Gastroesophageal sphincter (tissue), 4 donors: ENCODE measurements at regions not wholly inside any gene's neighbourhood (a gene's known extent, or its start where the extent isn't known, plus 50 kb on each side); places are given as distances from the start of the nearest gene placed in this dataset.

ENCODE experiments used
- ATAC-seq: fragments of 150-250 bp; one replicate; pipeline ENCODE4 v1.9.1; 2016; ENCODE audit warnings: mild to moderate bottlenecking, moderate library complexity
- H3K27ac ChIP-seq, 4 donors: fragments of 200-600 bp; sonication (generic) in 3 of 4; 1 replicate in 3 of 4; 2 replicates in 1 of 4; pipeline ENCODE4 v1.5.1; 2016 to 2019
- H3K27me3 ChIP-seq: fragments of 200-600 bp; sonication (generic); one replicate; pipeline ENCODE4 v1.5.1; 2019
- H3K36me3 ChIP-seq, 2 donors: fragments of 200-600 bp; sonication (generic); one replicate each; pipeline ENCODE4 v1.5.1; 2019; ENCODE audit warnings: control low read depth in 1 of 2
- H3K4me1 ChIP-seq, 3 donors: fragments of 200-600 bp; sonication (generic); 1 replicate in 2 of 3; 2 replicates in 1 of 3; pipeline ENCODE4 v1.5.1; 2016 to 2019; ENCODE audit warnings: control low read depth in 2 of 3
- H3K4me3 ChIP-seq, 2 donors: fragments of 200-600 bp; sonication (generic); one replicate each; pipeline ENCODE4 v1.5.1; 2019; ENCODE audit warnings: mild to moderate bottlenecking in 1 of 2, moderate library complexity in 1 of 2
- H3K9me3 ChIP-seq, 3 donors: fragments of 200-600 bp; sonication (generic); one replicate each; pipeline ENCODE4 v1.5.1; 2017 to 2019; ENCODE audit warnings: control low read depth in 2 of 3
- EP300 ChIP-seq: sonication (generic); formaldehyde crosslinking; IDR thresholded peaks from one replicate; pipeline ENCODE4 v1.6.1; 2017; ENCODE audit warnings: antibody characterized with exemption, mild to moderate bottlenecking
- POLR2A ChIP-seq, 2 donors: fragments of 450-650 bp; IDR thresholded peaks; one replicate each; pipeline ENCODE4 v1.6.1; 2017; ENCODE audit warnings: antibody characterized with exemption in 2 of 2, mild to moderate bottlenecking in 2 of 2, moderate library complexity in 1 of 2
- POLR2AphosphoS5 ChIP-seq: sonication (generic); formaldehyde crosslinking; IDR thresholded peaks from one replicate; pipeline ENCODE4 v1.6.1; 2017; ENCODE audit warnings: antibody characterized with exemption
- WGBS, 2 donors: methylation state at CpG; one replicate each; pipeline ENCODE4 v1.1.5; 2018; ENCODE audit warnings: low coverage in 1 of 2; 5-methylcytosine and 5-hydroxymethylcytosine counted together
- TF ChIP-seq, protein P1 (sequence below), 4 experiments: fragments of 200-600 bp in 2 of 4; fragments of 450-650 bp in 2 of 4; sonication (generic) in 1 of 4; IDR thresholded peaks; one replicate each; pipeline ENCODE4 v1.5.1; 2017 to 2019; ENCODE audit warnings: antibody characterized with exemption in 4 of 4, mild to moderate bottlenecking in 2 of 4, moderate library complexity in 2 of 4

- H3K36me3 ChIP-seq = no peaks in the 10 kb centered on the region
- no peak for TF ChIP-seq POLR2A (IDR thresholded peaks at IDR 0.05)
- no peak for TF ChIP-seq POLR2AphosphoS5
- TF ChIP-seq EP300 = no peak
- TF ChIP-seq, protein P1, sequence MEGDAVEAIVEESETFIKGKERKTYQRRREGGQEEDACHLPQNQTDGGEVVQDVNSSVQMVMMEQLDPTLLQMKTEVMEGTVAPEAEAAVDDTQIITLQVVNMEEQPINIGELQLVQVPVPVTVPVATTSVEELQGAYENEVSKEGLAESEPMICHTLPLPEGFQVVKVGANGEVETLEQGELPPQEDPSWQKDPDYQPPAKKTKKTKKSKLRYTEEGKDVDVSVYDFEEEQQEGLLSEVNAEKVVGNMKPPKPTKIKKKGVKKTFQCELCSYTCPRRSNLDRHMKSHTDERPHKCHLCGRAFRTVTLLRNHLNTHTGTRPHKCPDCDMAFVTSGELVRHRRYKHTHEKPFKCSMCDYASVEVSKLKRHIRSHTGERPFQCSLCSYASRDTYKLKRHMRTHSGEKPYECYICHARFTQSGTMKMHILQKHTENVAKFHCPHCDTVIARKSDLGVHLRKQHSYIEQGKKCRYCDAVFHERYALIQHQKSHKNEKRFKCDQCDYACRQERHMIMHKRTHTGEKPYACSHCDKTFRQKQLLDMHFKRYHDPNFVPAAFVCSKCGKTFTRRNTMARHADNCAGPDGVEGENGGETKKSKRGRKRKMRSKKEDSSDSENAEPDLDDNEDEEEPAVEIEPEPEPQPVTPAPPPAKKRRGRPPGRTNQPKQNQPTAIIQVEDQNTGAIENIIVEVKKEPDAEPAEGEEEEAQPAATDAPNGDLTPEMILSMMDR (IDR thresholded peaks at IDR 0.05) = no peak
- H3K27me3 ChIP-seq = no peaks in the 10 kb centered on the region
- no peak overlapping the region for H3K27ac ChIP-seq
- ATAC-seq = no peak
- H3K4me3 ChIP-seq = no peak overlapping the region
- H3K4me1 ChIP-seq = no peaks in the 10 kb centered on the region
- 58 to 70% methylated on average over 2 of the region's 2 CpGs for WGBS, 2 donors
- peaks cover 0 to 13% (median 0%) of the 10 kb centered on the region in 3 donors for H3K9me3 ChIP-seq
These were observed 189.7 kb downstream of the PSAT1 start for GRCh38 chr9:78486661-78487060.

GRCh38 chr9:78490231-78490630, 193.3 kb downstream of the PSAT1 start:
- no peak overlapping the region for H3K4me3 ChIP-seq
- no peaks in the 10 kb centered on the region for H3K36me3 ChIP-seq
- 41 to 75% methylated on average over 2 to 3 of the region's 4 CpGs for WGBS, 2 donors
- H3K27ac ChIP-seq = no peak overlapping the region
- ATAC-seq = no peak
- TF ChIP-seq POLR2AphosphoS5 = no peak
- no peak for TF ChIP-seq EP300
- TF ChIP-seq, protein P1 (IDR thresholded peaks at IDR 0.05) = no peak
- no peak for TF ChIP-seq POLR2A (IDR thresholded peaks at IDR 0.05)
- H3K4me1 ChIP-seq = no peaks in the 10 kb centered on the region
- H3K9me3 ChIP-seq = no peaks in the 10 kb centered on the region
- H3K27me3 ChIP-seq = no peaks in the 10 kb centered on the region

DNA sequence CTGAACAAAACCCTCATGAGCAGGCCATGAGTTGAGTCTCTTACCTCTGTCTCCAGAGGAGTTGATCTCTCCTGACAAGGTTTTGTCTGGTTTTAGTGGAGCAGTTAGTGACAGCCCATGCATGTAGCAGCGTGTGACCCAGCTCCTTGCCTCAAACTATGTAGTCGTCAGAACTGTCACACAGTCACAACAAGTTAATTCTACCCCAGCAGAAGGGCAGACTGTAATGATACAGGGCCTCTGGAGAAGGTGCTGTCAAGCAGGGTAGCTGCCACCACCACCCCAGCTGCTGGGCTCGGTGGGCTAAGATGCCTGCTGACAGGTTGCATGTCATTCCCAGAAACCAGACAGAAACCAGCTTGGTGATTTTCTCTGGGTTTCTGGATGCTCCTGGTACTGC, 194.5 kb downstream of the PSAT1 start:
- H3K27ac ChIP-seq = no peak overlapping the region
- no peaks in the 10 kb centered on the region for H3K27me3 ChIP-seq
- H3K36me3 ChIP-seq = no peaks in the 10 kb centered on the region
- no peaks in the 10 kb centered on the region for H3K4me1 ChIP-seq
- TF ChIP-seq POLR2A (IDR thresholded peaks at IDR 0.05) (no peak), EP300 (no peak), POLR2AphosphoS5 (no peak)
- TF ChIP-seq, protein P1 (IDR thresholded peaks at IDR 0.05) = no peak
- H3K9me3 ChIP-seq = no peaks in the 10 kb centered on the region
- no peak for ATAC-seq
- H3K4me3 ChIP-seq = no peak overlapping the region
- 20% methylated on average over 1 of the region's 3 CpGs; no CpG with 5 or more reads in 1 of the 2 donors for WGBS, 2 donors

GRCh38 chr9:78493166-78493742, 196.3 kb downstream of the PSAT1 start:
- no peak overlapping the region for H3K4me3 ChIP-seq
- H3K27me3 ChIP-seq = no peaks in the 10 kb centered on the region
- H3K9me3 ChIP-seq = no peaks in the 10 kb centered on the region
- H3K4me1 ChIP-seq = no peaks in the 10 kb centered on the region
- TF ChIP-seq POLR2A (IDR thresholded peaks at IDR 0.05) (no peak), POLR2AphosphoS5 (no peak), EP300 (no peak)
- TF ChIP-seq, protein P1 (IDR thresholded peaks at IDR 0.05) = no peak
- 36 to 39% methylated on average over 2 of the region's 2 CpGs for WGBS, 2 donors
- no peaks in the 10 kb centered on the region for H3K36me3 ChIP-seq
- no peak for ATAC-seq
- H3K27ac ChIP-seq = no peak overlapping the region

DNA sequence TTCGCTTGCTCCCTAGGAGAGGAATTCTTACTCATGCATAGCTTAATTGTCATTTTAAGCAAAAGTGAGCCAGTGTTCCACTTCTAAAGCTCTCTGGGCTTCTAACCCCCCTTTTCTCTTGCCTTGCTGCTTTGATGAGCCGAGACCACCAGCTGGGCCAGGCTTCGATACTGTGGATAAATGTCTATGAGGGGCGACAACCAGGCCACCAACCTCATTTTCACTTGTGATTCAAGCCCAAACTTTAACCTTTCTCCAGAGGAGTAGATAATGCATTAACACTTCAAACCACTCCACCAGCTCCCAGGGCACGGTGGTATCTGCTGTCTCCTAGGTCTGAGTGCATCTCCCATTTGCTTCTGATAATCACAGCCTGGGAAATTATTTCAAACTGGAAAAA, 205.6 kb downstream of the PSAT1 start:
- TF ChIP-seq, protein P1 (IDR thresholded peaks at IDR 0.05) = no peak
- no peak for TF ChIP-seq EP300
- TF ChIP-seq POLR2A (IDR thresholded peaks at IDR 0.05) = no peak
- TF ChIP-seq POLR2AphosphoS5 = no peak
- Histone ChIP-seq H3K4me1 (no peaks in the 10 kb centered on the region), H3K36me3 (no peaks in the 10 kb centered on the region), H3K4me3 (no peak overlapping the region), H3K27me3 (no peaks in the 10 kb centered on the region), H3K27ac (no peak overlapping the region), H3K9me3 (no peaks in the 10 kb centered on the region)
- 54 to 72% methylated on average over 2 to 5 of the region's 5 CpGs for WGBS, 2 donors
- no peak for ATAC-seq
